GM12864 (cell line): ENCODE measurements at regions not wholly inside any gene's neighbourhood (a gene's known extent, or its start where the extent isn't known, plus 50 kb on each side); places are given as distances from the start of the nearest gene placed in this dataset.
"Not testable (repeated sequence)": the region's sequence is repeated elsewhere in the genome, so short reads cannot be mapped to it uniquely, and the experiment has no call there.

Source experiments
- DNase-seq: peaks from one replicate; pipeline ENCODE4 v3.0.0-alpha.2; 2011; ENCODE audit warnings: low read depth
- H3K4me3 ChIP-seq: 2 replicates; pipeline ENCODE4 v1.5.1; 2011; ENCODE audit warnings: mild to moderate bottlenecking, low read depth, low read length, control low read depth
- CTCF ChIP-seq: IDR thresholded peaks from 2 replicates; pipeline ENCODE4 v1.5.1; 2011; ENCODE audit warnings: low read depth, mild to moderate bottlenecking, moderate library complexity, low read length, control low read depth, inconsistent platforms; ENCODE audit errors: missing control alignments

GRCh38 chr22:45084400-45084920, 74.7 kb upstream of the PHF21B start:
- no peak for TF ChIP-seq CTCF
- DNase-seq: no peak
- no peak overlapping the region for H3K4me3 ChIP-seq

- no peak for DNase-seq
- H3K4me3 ChIP-seq: no peak overlapping the region
- no peak for TF ChIP-seq CTCF
Observed at GRCh38 chr22:45087802-45088201, 75.9 kb upstream of the NUP50 start.

GRCh38 chr22:45088576-45088975, 75.1 kb upstream of the NUP50 start:
- DNase-seq: no peak
- TF ChIP-seq CTCF: no peak
- H3K4me3 ChIP-seq: no peak overlapping the region

- H3K4me3 ChIP-seq: no peak overlapping the region
- no peak for DNase-seq
- no peak for TF ChIP-seq CTCF
Observed at GRCh38 chr22:45090497-45090910, 73.2 kb upstream of the NUP50 start.

GRCh38 chr22:45091254-45091854, 72.4 kb upstream of the NUP50 start:
- no peak for DNase-seq
- TF ChIP-seq CTCF: no peak

DNA sequence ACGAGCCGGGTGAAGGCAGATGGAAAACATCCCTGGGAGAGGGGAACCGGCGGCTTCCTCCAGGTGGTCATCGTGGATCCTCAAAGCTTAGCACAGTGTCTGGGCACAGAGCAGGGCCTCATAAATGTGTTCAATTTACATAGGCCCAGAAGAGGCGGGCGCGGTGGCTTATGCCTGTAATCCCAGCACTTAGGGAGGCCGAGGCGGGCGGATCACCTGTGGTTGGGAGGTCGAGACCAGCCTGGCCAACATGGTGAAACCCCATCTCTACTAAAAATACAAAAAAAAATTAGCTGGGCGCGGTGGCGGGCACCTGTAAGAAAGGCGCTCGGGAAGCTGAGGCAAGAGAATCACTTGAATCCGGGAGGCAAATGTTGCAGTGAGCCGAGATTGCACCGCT, 71.8 kb upstream of the NUP50 start:
- not testable (repeated sequence) for H3K4me3 ChIP-seq, DNase-seq

More at GRCh38 chr22:45091254-45091854, 72.4 kb upstream of the NUP50 start:
- H3K4me3 ChIP-seq: no peak overlapping the region

- no peak overlapping the region for H3K4me3 ChIP-seq
- TF ChIP-seq CTCF: no peak
- DNase-seq: no peak
Observed at GRCh38 chr22:45092644-45093043, 71.1 kb upstream of the NUP50 start.
